SU-DHL-6 (cell line): ENCODE measurements at regions not wholly inside any gene's neighbourhood (a gene's known extent, or its start where the extent isn't known, plus 50 kb on each side); places are given as distances from the start of the nearest gene placed in this dataset.

Experiments used
- CTCF ChIP-seq: fragments of 200-600 bp; sonication (generic); IDR thresholded peaks from one replicate; pipeline ENCODE4 v1.5.1; 2017; ENCODE audit warnings: antibody characterized with exemption, mild to moderate bottlenecking, low read length, moderate library complexity; ENCODE audit not compliant: insufficient read depth, poor library complexity, severe bottlenecking
- EZH2phosphoT487 ChIP-seq: fragments of 200-600 bp; sonication (generic), shearing (Covaris generic); conservative IDR thresholded peaks from 2 replicates; pipeline ENCODE4 v1.6.1; 2018; ENCODE audit warnings: mild to moderate bottlenecking, antibody characterized with exemption, low read length, moderate library complexity, mixed read lengths

- TF ChIP-seq CTCF (no peak), EZH2phosphoT487 (no peak)
These were observed 177.9 kb upstream of the IL15 start for GRCh38 chr4:141458501-141458900.
